ENCODE measurements at regions not wholly inside any gene's neighbourhood (a gene's known extent, or its start where the extent isn't known, plus 50 kb on each side); places are given as distances from the start of the nearest gene placed in this dataset.

- TF ChIP-seq POLR2AphosphoS5 (IDR thresholded peaks at IDR 0.05) (no peak), CTCF (IDR thresholded peaks at IDR 0.05) (no peak), POLR2A (IDR thresholded peaks at IDR 0.05) (no peak)
Observed at GRCh38 chrX:22409418-22409817, 136.7 kb downstream of the CBLL2 start.
